Superior temporal gyrus (tissue), 1 donor: ENCODE measurements at regions not wholly inside any gene's neighbourhood (a gene's known extent, or its start where the extent isn't known, plus 50 kb on each side); places are given as distances from the start of the nearest gene placed in this dataset.

Source experiments
- DNase-seq: peaks from one replicate; pipeline ENCODE4 v3.0.0-alpha.2; 2016; ENCODE audit errors: extremely low spot score

DNA sequence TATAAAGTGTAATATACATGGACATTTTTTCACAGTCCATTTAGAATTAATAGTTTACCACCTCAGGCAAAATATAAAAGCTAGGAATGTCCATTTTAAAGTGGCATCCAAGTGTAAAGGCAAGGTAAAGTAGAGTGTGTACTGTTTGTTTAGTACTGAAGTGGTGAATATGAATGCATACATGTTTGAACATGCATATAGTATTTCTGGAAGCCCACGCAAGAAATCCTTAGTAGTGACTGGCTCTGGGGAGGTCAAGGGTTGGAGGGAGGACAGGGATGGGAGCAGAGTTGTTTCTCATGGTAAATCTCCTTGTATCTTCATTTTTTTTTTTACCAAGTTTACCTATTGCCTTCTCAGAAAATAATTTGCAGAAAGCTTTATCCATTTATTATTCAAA is 129.2 kb downstream of the UNC5CL start:
- DNase-seq, result no peak

DNA sequence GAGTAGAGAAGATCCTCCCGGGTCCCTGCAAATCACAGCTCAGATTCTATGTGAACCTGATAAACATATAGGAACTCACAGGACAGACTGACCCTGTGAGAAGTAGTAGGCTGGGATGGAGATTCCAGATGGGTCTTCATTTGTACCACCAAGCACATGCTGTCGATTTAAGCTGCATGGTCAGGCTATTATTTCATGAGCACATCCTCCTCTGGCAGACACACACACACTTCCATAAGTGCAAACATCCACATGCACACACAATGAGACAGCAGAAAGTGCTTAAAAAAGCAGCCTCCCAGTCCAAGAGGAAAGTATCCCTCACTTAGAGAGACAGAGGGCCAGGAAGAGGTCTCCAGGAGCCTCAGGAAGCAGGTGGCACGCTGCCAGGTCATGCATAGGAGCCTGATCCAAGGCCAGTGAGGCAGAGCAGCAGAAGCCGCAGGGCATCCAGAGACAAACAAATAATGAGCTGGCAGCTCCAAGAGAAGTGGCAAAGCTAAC is 131.8 kb downstream of the UNC5CL start:
- no peak for DNase-seq

DNA sequence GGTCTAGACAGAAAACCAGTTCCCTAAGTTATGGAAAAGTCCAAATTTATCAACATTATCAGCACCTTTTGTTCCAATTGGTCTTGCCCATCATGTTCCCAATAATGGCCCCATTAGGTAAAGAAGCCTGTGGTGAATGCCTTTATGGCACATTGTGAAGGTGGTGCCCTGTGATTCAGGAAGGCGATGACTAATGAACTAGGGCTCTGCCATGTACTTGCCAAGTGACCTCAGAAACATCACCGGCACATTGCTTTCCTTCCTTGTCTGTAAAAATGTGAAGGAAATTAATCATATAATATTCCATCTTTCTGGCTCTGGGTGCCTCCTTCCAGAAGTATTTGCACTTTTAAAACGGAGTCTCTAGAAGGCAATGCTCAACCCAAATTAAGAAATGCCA is 132.3 kb downstream of the UNC5CL start:
- no peak for DNase-seq

DNA sequence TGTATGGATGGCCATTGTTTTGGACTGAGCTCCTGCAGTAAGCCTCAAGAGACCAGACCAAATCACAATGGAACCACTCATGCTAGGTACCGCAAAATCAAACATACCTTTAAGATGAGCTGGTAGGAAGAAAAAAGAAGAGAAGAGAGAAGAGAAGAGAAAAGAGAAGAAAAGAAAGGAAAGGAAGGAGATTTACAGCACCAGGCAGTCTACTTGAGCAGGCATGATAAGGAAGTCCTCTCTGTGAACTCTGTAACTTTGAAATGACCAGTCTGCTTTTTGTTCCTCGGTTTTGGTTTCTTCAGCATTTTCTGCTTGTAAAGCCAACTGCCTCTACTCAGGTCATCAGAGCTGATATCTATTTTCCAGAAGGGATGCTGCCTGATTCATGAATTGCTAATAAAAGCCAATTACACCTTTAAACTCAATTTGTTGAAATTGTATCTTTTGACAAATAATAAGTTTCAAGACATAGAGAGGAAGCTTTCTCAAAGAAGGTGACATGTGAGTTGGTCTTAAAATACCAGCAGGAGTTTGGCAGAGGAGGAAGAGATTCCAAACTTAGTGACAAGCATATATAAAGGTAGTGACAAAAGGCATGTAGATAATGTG is 134.3 kb downstream of the UNC5CL start:
- no peak for DNase-seq

DNA sequence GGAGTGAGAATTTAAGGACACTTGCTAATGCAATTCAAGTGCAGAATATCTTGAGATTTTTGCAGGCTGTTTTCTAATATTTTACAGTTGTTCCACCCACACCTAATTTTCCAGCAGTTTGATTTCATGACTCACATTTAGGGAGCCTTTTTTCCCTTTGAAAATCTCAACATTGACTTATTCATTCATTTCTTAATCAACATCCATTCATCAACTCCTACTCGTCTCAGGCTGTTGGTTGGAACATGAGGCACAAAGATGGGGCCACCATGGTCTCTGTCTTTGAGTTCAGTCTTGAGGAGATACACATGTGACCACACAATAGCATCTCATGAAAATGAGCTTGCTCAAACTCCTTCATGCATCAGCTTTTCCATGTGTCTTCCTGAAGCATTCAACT is 135.6 kb downstream of the UNC5CL start:
- no peak for DNase-seq

DNA sequence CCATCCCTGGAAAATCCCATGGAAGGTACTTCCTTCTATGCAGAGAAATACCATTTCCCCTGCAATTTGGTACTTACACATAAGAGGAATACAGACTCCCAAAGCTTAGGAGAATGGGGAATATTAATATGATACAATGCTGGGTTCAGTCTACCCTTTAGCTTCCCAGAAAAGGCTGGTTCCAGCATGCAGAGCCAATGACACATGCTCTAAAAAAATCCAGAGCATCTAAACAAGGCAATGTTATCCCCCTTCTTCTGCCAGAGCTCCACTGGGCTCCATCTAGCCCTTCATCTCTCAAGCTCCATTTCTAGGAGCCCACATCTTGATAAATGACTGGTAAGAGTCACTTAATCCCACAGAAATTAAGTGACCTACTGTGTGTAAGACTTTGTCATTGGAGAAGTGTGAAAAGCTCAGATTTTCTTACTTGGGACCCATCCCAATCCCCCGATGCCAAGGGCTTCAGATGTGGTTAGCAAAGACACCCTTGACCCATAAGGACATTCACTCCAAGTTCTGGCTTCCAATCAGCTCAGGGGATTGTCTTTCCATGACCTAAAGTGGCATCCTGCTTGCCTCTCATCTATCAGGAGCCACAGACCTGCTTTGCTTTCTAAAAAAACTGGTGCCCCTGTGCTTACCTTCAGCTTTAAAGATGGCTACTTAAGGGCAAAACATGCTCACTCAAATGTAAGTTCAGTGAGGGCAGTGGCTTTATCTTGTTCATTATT is 137.5 kb downstream of the UNC5CL start:
- no peak for DNase-seq

DNA sequence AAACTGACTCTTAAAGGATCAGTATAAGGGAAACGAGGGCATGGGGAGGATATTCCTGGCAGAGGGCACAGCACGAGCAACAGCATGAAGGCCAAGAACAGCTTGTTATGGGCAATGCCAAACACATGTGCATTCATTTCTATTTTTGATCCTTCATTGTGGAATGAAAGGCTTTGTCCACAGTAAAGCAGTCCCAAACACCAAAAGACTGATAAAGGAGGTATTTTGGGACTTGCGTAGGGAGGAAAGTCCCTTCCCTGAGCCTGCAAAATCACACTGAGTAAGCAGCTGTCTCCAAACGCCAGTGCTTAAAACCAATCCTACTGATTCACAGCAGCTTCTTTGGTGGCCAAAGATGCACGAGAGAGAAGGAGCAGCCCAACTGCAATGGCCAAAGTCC is 138.2 kb downstream of the UNC5CL start:
- peak; percentile 71 for DNase-seq

DNA sequence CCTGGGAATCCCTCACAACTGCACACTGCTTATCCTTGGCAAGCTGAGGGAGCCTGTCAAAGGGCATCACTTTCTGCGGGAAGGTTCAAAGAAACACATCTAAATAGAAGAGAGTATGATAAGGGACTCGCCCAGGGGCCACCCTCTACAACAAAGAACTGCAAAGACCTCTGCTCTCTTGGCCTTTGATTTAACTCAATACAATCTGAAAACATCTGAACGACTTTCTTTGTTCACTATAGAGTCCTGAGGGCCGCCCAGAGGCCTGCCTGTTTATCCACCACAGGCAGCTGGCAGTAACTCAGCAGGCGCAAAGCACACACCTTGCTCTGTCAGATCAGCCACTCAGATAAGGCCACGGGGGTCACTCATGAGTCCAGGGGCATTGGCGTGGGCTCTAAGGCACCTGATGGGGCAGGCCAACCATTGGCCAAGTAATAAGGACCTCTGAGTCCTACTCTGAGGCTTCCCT is 139.3 kb downstream of the UNC5CL start:
- no peak for DNase-seq

DNA sequence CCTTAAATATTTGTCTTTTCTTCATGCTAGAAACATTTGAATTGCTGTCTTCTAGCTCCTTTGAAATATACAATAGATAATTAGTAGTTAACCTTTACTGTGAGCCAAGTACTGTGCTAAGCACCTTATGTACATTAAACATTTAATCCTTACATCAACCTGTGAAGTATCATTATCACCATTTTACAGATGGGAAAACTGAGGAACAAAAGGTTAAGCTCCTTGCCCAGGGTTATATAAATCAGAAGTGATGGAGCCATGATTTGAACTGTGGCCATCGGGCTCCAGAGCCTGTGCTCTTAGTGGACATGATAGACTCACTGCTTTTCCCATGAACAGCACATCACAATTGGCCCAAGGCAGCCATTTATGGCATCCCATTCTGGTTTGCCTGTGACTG is 140.9 kb downstream of the UNC5CL start:
- no peak for DNase-seq

DNA sequence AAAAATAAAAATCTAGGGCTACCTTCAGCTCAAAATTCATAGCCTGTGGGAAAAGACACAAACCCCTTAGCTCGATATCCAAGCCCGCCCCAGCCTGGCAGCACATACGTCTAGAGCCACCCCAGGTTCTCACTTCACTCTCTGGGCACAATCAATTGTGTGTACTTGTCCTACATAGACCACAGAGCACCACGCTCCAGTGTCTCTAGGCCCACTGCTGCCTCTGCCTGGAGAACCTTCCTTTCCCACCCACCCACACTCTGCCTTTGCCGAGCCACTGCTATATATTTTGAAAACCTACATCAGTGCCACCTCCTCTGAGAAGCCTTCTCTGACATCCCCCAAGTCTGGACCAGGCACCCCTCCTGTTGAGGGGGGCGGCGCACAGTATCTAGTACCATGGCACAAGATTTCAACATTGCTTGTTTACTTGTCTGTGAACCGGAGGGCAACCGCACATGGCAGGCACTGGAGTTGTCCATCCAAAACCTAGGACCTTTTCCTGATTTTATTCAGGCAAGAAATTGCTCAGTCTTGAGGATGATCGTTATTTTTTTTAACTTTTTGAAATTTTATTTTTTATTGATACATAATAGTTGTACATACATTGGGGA is 141.5 kb downstream of the UNC5CL start:
- no peak for DNase-seq

DNA sequence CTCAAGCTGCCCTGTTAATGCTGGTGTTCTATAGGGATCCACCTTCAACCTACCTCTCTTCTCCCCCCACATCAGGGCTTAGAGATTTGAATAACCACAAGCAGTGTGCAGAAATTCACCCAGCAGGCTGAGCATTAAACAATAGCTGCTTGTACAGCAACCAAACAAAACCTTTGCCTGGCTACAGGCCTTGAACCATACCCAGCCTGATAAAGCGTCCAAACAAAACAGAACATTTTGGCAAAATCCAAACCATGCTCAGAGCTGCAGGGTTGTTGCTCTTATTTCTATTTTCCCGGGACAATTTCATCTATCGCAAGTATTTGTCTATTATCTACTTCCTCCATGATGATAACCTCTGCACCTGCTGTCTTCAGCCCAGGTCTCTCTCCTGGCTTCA is 142.3 kb downstream of the UNC5CL start:
- DNase-seq, result peak; percentile 40

DNA sequence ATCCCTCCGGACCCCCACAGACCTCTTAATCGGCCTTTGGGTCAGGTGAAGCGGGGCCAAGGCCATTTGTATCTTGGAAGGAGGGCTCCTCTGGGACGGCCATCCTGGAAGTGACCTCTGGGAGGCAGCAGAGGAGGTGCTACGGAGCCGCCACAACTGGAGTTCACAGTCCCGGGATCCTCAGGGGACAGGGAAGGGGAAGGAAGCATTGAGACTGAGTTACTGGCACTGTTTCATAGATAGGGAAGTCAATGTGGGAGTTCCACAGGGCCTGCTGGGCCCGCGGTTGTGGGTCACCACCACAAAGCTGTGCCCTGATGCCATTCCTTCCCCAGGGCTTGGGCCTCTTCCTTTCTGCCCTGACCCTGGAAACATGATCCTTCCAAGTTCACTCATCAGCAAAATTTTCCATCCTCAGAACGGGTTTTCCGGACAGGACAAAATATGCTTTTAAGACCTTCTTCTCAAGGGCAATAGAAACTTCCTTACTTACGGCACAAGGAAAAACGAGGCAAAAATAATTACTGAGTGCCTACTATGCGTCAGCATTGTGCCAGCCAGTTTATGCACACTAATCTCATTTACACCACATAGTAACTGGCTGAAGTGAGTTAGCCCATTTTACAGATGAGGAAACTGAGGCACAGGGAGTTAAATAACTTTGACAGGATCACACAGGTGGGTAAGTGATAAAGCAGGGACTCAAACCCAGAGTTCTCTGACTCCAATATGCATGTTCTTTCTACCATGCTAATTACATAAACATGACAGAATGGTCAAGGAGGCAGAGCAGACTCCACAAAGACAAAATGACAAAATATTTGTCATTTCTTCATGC is 143.8 kb downstream of the UNC5CL start:
- peak; percentile 48 for DNase-seq

DNA sequence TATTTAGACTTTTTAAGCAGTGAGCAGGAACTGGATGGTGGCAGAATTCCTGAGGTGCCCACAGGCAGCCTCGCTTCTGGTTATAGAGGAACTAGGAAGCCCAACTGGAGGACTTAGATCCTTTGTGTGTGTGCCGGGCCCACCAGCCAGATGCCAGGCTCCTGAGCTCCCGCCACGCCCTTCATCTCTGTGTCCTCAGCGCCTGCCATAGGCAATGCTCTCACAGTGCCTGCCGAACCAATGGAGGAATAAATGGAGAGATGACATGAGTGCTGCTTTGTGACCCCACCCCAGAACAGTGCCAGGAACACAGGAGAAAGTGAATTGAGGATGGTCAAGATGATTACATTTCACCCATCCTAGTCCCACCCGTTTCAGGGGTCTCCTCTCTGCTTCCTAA is 146.0 kb downstream of the UNC5CL start:
- no peak for DNase-seq

DNA sequence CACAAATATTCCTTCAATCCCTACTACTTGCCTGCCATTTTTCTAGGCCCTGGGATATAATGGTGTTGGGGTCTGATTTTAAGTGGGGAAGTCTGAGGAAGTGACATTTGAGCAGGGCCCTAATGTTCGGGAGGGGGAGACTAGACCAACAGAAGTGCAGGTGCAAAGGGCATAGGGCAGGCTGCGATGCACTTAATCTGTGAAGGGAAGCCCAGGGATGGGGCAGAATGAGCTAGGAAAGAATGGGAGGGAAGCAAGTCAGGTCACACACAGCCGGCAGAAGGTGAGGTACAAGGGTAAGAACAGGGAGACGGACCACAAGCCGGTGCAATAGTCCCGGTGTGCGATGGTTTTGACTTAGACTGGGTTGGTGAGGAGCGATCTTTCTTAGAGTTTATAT is 146.8 kb downstream of the UNC5CL start:
- no peak for DNase-seq

DNA sequence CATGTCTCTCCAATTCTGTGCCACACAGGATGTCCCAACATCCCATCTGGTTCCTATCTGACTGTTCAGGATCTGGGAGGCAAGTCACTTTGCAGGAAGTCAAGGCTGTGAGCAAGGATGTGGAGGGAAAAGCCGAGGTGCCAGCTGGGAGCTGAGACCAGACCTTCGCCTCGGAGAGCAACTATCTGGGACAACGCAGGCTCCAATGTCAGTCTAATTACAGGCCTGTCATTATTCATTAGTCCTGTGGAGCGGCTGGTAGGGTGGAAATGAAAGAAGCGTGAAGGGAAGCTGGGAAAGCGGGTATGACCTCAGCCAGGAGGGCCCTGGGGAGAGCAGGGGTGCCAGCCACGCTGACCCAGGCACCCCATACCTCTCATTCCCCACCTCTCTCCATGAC is 147.3 kb downstream of the UNC5CL start:
- no peak for DNase-seq

DNA sequence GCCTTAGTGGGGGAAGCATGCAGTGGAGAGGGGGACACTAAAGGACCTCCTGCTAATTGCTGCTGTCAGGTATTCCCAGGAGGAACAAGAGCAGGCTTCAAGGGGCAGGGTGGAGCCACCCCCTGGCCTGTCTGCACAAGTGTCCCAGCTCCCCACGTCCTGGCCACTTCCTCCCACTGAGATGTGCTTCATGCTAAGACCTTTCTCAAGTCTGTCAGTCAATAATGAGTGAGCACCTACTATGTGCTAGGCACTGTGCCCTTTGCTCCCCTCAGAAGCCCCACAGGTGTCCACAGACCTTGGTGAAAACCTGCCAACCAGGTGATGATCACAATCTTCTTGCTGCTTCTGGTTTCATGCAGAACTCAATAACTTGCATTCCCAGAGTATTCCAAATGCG is 147.9 kb downstream of the UNC5CL start:
- DNase-seq, result no peak

DNA sequence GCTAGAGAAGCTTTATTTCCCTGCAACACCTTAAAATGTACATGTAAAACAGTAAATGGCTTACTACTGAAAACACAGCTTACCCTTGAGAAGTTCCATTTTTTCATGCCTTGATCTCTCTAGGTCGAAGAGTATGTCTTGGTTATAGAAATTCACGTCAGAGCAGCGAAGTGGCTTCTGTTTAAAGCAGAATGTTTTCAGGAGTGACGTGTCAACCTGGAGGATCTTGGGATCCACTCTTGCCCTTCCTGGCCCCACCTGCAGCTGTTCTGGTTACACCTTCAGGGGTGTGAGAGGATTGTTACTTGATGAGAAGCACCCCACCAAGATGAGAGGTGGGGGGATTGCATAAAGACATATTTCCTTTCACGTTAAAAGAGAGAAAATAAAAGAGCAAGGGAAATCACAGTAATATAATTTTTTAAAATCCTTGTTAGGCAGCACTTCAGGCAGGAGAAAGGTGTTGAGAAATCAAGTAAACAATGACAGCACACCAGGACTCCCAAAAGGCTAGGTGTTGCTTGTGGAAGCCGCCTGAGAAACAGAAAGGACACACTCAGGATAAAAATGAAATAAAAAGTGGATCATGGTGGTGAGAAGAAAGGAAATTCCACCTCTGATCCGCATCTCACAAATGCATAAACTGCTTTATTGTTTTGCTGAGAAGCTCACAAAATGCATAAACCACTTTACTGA is 149.7 kb downstream of the UNC5CL start:
- no peak for DNase-seq

DNA sequence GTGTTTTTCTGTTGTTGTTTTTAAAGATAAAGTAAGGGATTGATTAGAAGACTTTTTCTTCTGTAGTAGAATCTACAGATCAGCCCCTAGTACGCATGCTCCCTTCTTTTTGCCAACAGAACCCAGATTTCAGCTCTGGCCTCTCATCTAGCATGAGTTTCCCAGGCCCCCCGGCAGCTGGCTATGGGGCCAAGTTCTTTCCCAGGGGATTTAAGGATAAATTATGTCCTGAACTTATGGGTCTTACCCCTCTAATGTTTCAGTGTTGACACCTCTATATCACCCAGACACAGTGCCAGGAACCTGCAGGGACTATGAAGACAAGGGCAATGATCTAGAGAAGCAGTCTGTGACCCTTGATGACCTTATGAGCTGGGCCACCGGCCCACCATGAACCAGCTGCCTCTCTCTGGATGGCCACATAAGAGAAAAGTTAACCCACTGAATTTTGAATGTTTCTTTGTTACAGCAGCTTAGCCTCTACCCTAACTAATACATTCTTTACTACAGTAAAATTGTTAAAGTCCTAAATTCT is 150.5 kb downstream of the UNC5CL start:
- no peak for DNase-seq

DNA sequence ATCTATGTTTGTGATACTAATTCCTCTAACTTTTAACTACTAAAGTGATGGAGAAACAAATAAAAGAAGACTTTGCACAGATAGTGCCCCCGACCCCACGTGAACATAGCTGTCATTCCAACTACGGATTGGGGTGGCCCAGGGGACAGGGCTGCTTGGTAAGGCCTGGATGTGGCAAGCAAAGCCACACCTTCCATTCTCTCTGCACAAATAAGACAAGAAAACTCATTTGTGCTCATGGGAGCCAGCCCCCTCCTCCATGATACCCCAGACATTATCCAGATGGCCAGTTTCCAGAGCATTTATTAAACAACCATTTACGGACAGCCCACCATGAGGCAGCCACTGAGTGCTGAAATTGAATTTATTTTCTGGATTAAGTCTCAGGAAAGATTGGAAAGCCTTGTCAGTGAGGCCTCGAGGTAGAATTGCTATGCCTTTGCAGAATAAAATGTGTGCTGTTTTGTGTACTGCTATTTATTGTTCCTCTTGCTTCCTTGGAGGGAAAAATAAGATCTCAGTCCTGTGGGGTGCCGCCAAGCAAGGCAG is 151.2 kb downstream of the UNC5CL start:
- no peak for DNase-seq

DNA sequence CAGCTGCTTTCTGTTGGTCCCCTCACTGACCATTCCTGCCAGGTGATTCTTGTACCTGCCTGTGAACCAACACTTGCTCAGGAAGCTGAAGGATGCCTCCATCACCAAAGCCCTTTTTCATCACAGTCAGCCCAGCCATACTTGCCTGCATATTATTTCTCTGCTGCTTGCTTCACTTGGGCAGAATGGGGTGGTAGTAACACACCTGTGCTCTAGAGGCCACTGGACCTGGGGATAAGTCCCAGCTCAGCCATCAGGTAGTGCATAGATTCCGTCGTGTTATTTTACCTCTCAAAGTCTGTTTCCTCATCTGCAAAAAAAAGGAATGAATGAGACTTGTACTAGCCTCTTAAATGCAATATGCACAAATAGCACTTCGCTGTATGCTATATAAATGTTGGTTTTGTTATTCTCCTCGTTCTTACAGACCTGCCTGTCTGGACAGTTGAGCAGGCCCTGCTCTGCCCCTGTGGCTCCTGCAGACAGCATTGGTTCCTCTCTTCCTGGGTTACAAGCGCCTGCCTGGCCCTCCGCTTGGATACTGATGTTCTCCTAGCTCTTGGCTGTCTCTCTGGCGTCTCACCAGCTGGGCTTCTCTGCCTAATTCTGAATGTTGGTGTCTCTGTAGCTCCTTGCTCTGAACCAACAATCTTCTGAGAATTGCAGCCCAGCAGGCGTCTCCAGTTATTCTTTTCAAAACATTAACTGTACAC is 151.8 kb downstream of the UNC5CL start:
- DNase-seq, result no peak
